ENCODE measurements at regions not wholly inside any gene's neighbourhood (a gene's known extent, or its start where the extent isn't known, plus 50 kb on each side); places are given as distances from the start of the nearest gene placed in this dataset.

GRCh38 chr5:10828241-10828640, 67.2 kb upstream of the DAP start:
- TF ChIP-seq POLR2A (IDR thresholded peaks at IDR 0.05; ENCODE audit: extremely low read depth, insufficient read length) (no peak), CTCF (IDR thresholded peaks at IDR 0.05; ENCODE audit: low read depth, low read length) (no peak), MYC (IDR thresholded peaks at IDR 0.05; ENCODE audit: low read depth, low read length) (no peak), MAX (IDR thresholded peaks at IDR 0.05; ENCODE audit: low read depth, low read length) (no peak)
